ENCODE measurements at regions not wholly inside any gene's neighbourhood (a gene's known extent, or its start where the extent isn't known, plus 50 kb on each side); places are given as distances from the start of the nearest gene placed in this dataset.

DNA sequence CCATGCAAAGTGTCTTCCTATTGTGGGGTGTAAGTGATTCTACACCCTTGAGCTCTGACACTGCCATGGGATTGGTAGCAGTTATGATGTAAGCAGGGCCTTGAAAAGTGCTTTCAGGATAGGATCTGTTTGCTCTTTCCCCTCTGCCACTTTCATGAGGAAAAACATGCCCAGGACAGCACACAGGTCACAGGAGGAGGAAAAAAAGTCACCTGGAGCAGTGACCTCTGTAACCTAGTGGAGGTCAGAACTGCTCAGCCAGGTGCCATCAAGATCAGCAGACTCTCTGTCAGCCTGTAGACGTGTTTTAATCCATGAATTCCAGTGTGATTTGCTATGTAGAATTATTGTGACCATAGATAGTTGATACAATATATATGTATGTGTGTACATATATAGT, 92.7 kb upstream of the BMP2 start:
- H3K9ac ChIP-seq (ENCODE audit: low read length): no peak overlapping the region

DNA sequence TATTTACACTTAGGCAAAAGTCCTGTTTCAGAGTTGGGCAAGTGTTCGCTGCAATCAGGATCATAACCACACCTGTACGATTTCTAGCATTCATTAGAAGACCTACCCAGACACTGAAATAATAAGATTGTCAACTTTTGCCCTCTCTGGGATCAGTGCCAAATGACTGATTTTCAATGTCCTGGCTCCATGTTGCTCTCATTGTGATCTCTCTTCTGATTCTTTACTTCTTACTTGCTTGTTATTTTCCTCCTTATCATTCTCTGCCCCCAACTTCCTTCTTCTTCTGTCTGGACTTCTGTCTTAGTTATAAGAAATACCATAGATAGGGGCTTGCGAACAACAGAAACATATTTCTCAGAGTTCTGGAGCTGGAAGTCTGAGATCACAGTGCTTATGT, 94.4 kb upstream of the BMP2 start:
- Histone ChIP-seq H3K4me2 (ENCODE audit: low read length) (no peak overlapping the region), H3K4me1 (ENCODE audit: low read length) (no peaks in the 10 kb centered on the region), H3K9me3 (ENCODE audit: insufficient read depth, low read length) (no peaks in the 10 kb centered on the region), H3K36me3 (replicated peaks; ENCODE audit: low read depth, low read length) (no peaks in the 10 kb centered on the region), H3K4me3 (ENCODE audit: low read length) (no peak overlapping the region), H3K27me3 (ENCODE audit: low read depth, low read length) (no peaks in the 10 kb centered on the region), H3K27ac (ENCODE audit: low read length) (no peak overlapping the region), H2AFZ (ENCODE audit: low read depth, low read length) (no peak overlapping the region), H3K79me2 (ENCODE audit: low read length) (no peaks in the 10 kb centered on the region), H4K20me1 (ENCODE audit: insufficient read depth, low read length) (no peaks in the 10 kb centered on the region; the same call in 1 of the 2 replicates), H3K9ac (ENCODE audit: low read length) (no peak overlapping the region)
- TF ChIP-seq, protein P1, sequence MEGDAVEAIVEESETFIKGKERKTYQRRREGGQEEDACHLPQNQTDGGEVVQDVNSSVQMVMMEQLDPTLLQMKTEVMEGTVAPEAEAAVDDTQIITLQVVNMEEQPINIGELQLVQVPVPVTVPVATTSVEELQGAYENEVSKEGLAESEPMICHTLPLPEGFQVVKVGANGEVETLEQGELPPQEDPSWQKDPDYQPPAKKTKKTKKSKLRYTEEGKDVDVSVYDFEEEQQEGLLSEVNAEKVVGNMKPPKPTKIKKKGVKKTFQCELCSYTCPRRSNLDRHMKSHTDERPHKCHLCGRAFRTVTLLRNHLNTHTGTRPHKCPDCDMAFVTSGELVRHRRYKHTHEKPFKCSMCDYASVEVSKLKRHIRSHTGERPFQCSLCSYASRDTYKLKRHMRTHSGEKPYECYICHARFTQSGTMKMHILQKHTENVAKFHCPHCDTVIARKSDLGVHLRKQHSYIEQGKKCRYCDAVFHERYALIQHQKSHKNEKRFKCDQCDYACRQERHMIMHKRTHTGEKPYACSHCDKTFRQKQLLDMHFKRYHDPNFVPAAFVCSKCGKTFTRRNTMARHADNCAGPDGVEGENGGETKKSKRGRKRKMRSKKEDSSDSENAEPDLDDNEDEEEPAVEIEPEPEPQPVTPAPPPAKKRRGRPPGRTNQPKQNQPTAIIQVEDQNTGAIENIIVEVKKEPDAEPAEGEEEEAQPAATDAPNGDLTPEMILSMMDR (IDR thresholded peaks at IDR 0.05; ENCODE audit: low read depth, low read length): no peak

More for the DNA sequence above, 92.7 kb upstream of the BMP2 start:
- Histone ChIP-seq H3K27me3 (ENCODE audit: low read depth, low read length) (no peaks in the 10 kb centered on the region), H3K79me2 (ENCODE audit: low read length) (no peaks in the 10 kb centered on the region), H2AFZ (ENCODE audit: low read depth, low read length) (no peak overlapping the region), H3K27ac (ENCODE audit: low read length) (no peak overlapping the region), H4K20me1 (ENCODE audit: insufficient read depth, low read length) (no peaks in the 10 kb centered on the region; the same call in 1 of the 2 replicates), H3K4me3 (ENCODE audit: low read length) (no peak overlapping the region), H3K4me1 (ENCODE audit: low read length) (no peaks in the 10 kb centered on the region), H3K36me3 (replicated peaks; ENCODE audit: low read depth, low read length) (no peaks in the 10 kb centered on the region), H3K4me2 (ENCODE audit: low read length) (no peak overlapping the region), H3K9me3 (ENCODE audit: insufficient read depth, low read length) (no peaks in the 10 kb centered on the region)
- TF ChIP-seq EZH2phosphoT487 (IDR thresholded peaks at IDR 0.05; ENCODE audit: low read depth): no peak
- TF ChIP-seq, protein P1 (IDR thresholded peaks at IDR 0.05; ENCODE audit: low read depth, low read length): no peak

- no peak overlapping the region for H3K4me2 ChIP-seq (ENCODE audit: low read length)
Observed at GRCh38 chr20:6671829-6672228, 95.7 kb upstream of the BMP2 start.

GRCh38 chr20:6668546-6668945, 98.9 kb upstream of the BMP2 start:
- Histone ChIP-seq H3K9ac (ENCODE audit: low read length) (no peak overlapping the region), H2AFZ (ENCODE audit: low read depth, low read length) (no peak overlapping the region), H3K9me3 (ENCODE audit: insufficient read depth, low read length) (no peaks in the 10 kb centered on the region), H3K36me3 (replicated peaks; ENCODE audit: low read depth, low read length) (no peaks in the 10 kb centered on the region), H3K4me3 (ENCODE audit: low read length) (no peak overlapping the region), H3K4me1 (ENCODE audit: low read length) (no peaks in the 10 kb centered on the region), H3K27ac (ENCODE audit: low read length) (no peak overlapping the region), H3K79me2 (ENCODE audit: low read length) (no peaks in the 10 kb centered on the region), H4K20me1 (ENCODE audit: insufficient read depth, low read length) (no peaks in the 10 kb centered on the region; the same call in 1 of the 2 replicates), H3K27me3 (ENCODE audit: low read depth, low read length) (no peaks in the 10 kb centered on the region), H3K4me2 (ENCODE audit: low read length) (no peak overlapping the region)
- no peak for TF ChIP-seq EZH2phosphoT487 (IDR thresholded peaks at IDR 0.05; ENCODE audit: low read depth)
- TF ChIP-seq, protein P1 (IDR thresholded peaks at IDR 0.05; ENCODE audit: low read depth, low read length): no peak

More at GRCh38 chr20:6671829-6672228, 95.7 kb upstream of the BMP2 start:
- no peaks in the 10 kb centered on the region for H3K4me1 ChIP-seq (ENCODE audit: low read length)
- H2AFZ ChIP-seq (ENCODE audit: low read depth, low read length): no peak overlapping the region
- H3K36me3 ChIP-seq (replicated peaks; ENCODE audit: low read depth, low read length): no peaks in the 10 kb centered on the region
- no peaks in the 10 kb centered on the region for H3K9me3 ChIP-seq (ENCODE audit: insufficient read depth, low read length)
- no peak overlapping the region for H3K4me3 ChIP-seq (ENCODE audit: low read length)
- no peak overlapping the region for H3K9ac ChIP-seq (ENCODE audit: low read length)
- no peaks in the 10 kb centered on the region for H3K27me3 ChIP-seq (ENCODE audit: low read depth, low read length)
- no peaks in the 10 kb centered on the region for H3K79me2 ChIP-seq (ENCODE audit: low read length)
- no peak overlapping the region for H3K27ac ChIP-seq (ENCODE audit: low read length)
- TF ChIP-seq EZH2phosphoT487 (IDR thresholded peaks at IDR 0.05; ENCODE audit: low read depth): no peak
- TF ChIP-seq, protein P1 (IDR thresholded peaks at IDR 0.05; ENCODE audit: low read depth, low read length): no peak
- H4K20me1 ChIP-seq (ENCODE audit: insufficient read depth, low read length): no peaks in the 10 kb centered on the region; the same call in 1 of the 2 replicates
